ENCODE measurements at regions not wholly inside any gene's neighbourhood (a gene's known extent, or its start where the extent isn't known, plus 50 kb on each side); places are given as distances from the start of the nearest gene placed in this dataset.

DNA sequence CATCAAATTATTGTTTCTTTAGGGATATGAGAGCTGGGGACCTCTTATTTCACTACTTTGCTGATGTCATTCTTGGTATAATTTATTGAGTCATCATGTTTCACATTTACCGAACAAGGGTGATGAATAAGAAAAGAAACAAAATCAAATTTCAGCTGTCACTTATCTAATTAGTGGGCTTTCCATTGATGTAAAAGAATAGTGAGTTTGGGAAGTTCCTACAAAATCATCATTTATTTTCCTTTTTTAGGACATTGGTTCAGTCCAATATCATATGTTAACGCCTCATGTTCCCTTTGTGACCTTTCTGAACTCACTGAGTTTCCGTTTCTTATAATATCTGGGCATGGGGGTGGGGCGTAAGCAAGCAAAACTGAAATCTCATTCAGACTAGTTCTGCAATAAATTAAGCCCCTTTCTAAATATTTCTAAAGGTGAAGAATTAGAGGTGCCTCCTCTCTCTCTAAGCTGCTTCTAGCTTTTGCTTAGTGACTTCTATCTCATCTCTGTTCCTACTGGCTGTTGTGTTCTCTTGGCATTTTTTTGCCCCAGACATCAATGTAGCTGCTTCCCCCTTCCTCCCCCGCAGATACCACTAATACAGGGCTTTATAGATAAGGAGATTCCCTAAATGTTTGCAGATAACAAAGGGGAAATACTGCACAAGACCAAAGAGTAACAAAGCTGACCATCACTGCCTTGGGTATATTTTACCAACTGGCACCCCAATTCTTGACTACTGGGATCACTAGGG, 238.0 kb upstream of the CTNNB1 start:
- Histone ChIP-seq H3K9me3 (ENCODE audit: control insufficient read depth in 4 of 4, insufficient read depth in 3 of 4, low read length in 3 of 4) (peaks cover 0 to 3% (median 0%) of the 10 kb centered on the region in 4 donors), H3K9ac (ENCODE audit: insufficient read depth in 1 of 2, low read length in 2 of 2) (no peak overlapping the region), H3K36me3 (ENCODE audit: control insufficient read depth in 4 of 4, insufficient read depth in 4 of 4, low read length in 4 of 4) (no peaks in the 10 kb centered on the region), H3K4me1 (ENCODE audit: control insufficient read depth in 5 of 5, insufficient read depth in 5 of 5, low read length in 5 of 5) (no peaks in the 10 kb centered on the region), H3K27ac (ENCODE audit: low read depth in 1 of 2, low read length in 1 of 2) (no peak overlapping the region), H3K4me3 (no peak overlapping the region), H3K27me3 (ENCODE audit: control insufficient read depth in 3 of 3, insufficient read depth in 3 of 3, low read length in 2 of 3) (no peaks in the 10 kb centered on the region)
- TF ChIP-seq, protein P1, sequence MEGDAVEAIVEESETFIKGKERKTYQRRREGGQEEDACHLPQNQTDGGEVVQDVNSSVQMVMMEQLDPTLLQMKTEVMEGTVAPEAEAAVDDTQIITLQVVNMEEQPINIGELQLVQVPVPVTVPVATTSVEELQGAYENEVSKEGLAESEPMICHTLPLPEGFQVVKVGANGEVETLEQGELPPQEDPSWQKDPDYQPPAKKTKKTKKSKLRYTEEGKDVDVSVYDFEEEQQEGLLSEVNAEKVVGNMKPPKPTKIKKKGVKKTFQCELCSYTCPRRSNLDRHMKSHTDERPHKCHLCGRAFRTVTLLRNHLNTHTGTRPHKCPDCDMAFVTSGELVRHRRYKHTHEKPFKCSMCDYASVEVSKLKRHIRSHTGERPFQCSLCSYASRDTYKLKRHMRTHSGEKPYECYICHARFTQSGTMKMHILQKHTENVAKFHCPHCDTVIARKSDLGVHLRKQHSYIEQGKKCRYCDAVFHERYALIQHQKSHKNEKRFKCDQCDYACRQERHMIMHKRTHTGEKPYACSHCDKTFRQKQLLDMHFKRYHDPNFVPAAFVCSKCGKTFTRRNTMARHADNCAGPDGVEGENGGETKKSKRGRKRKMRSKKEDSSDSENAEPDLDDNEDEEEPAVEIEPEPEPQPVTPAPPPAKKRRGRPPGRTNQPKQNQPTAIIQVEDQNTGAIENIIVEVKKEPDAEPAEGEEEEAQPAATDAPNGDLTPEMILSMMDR (IDR thresholded peaks at IDR 0.05; ENCODE audit: control extremely low read depth, extremely low read depth): no peak
- no peak for ATAC-seq (ENCODE audit: insufficient read depth, low FRiP score)
- 81 to 85% methylated on average over 5 of the region's 5 CpGs for WGBS, 2 donors
- no peak for DNase-seq

DNA sequence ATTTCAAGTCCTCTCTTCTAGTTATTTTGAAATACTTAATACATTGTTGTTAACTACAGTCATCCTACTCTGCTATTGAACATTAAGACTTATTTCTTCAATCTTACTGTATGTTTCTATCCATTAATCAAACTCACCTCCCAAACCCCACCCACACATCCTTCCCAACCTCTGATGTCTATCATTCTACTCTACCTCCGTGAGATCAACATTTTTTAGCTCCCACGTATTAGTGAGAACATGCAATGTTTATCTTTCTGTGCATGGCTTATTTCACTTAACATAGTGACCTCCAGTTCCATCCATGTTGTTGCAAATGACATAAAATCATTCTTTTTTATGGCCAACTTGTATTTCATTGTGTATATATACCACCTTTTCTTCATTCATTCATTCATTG, 236.6 kb upstream of the CTNNB1 start:
- TF ChIP-seq, protein P1 (IDR thresholded peaks at IDR 0.05; ENCODE audit: control extremely low read depth, extremely low read depth): no peak
- WGBS, 2 donors: 70 to 77% methylated on average over 2 of the region's 2 CpGs
- no peak for DNase-seq

DNA sequence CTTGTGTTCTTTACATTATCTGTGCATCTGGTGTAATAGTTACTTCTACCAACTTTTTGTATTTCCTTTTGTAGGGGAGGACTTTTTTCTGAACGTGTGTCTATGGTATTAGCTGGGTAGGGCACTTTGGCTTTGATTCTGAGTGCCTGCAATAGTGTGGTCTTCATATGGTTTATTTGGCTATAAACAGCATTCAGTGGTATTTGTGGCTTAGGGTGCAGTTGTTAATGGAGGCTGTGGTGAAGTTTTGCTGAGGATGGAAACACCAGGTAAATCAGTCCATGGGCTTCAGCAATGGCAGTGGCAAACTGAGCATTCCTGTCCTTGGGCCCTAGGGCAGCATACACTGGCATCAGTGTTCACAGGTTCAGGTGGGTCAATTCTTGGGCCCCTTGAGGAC, 230.6 kb upstream of the CTNNB1 start:
- peaks cover 7 to 22% (median 10%) of the 10 kb centered on the region in 5 donors for H3K4me1 ChIP-seq (ENCODE audit: control insufficient read depth in 5 of 5, insufficient read depth in 5 of 5, low read length in 5 of 5)
- no peak overlapping the region for H3K27ac ChIP-seq (ENCODE audit: low read depth in 1 of 2, low read length in 1 of 2)
- no peak for ATAC-seq (ENCODE audit: insufficient read depth, low FRiP score)
- H3K36me3 ChIP-seq (ENCODE audit: control insufficient read depth in 4 of 4, insufficient read depth in 4 of 4, low read length in 4 of 4): no peaks in the 10 kb centered on the region
- H3K9ac ChIP-seq (ENCODE audit: insufficient read depth in 1 of 2, low read length in 2 of 2): no peak overlapping the region
- H3K4me3 ChIP-seq: no peak overlapping the region
- TF ChIP-seq, protein P1 (IDR thresholded peaks at IDR 0.05; ENCODE audit: control extremely low read depth, extremely low read depth): no peak
- WGBS, 2 donors: 73 to 80% methylated on average over 1 of the region's 1 CpG
- no peak for DNase-seq
- no peaks in the 10 kb centered on the region for H3K9me3 ChIP-seq (ENCODE audit: control insufficient read depth in 4 of 4, insufficient read depth in 3 of 4, low read length in 3 of 4)
- H3K27me3 ChIP-seq (ENCODE audit: control insufficient read depth in 3 of 3, insufficient read depth in 3 of 3, low read length in 2 of 3): no peaks in the 10 kb centered on the region

More for the DNA sequence above, 236.6 kb upstream of the CTNNB1 start:
- Histone ChIP-seq H3K9me3 (ENCODE audit: control insufficient read depth in 4 of 4, insufficient read depth in 3 of 4, low read length in 3 of 4) (peaks cover 0 to 3% (median 0%) of the 10 kb centered on the region in 4 donors), H3K9ac (ENCODE audit: insufficient read depth in 1 of 2, low read length in 2 of 2) (no peak overlapping the region), H3K27me3 (ENCODE audit: control insufficient read depth in 3 of 3, insufficient read depth in 3 of 3, low read length in 2 of 3) (no peaks in the 10 kb centered on the region), H3K4me1 (ENCODE audit: control insufficient read depth in 5 of 5, insufficient read depth in 5 of 5, low read length in 5 of 5) (no peaks in the 10 kb centered on the region), H3K36me3 (ENCODE audit: control insufficient read depth in 4 of 4, insufficient read depth in 4 of 4, low read length in 4 of 4) (no peaks in the 10 kb centered on the region), H3K27ac (ENCODE audit: low read depth in 1 of 2, low read length in 1 of 2) (no peak overlapping the region), H3K4me3 (no peak overlapping the region)
- no peak for ATAC-seq (ENCODE audit: insufficient read depth, low FRiP score)

Data from lung (tissue), 11 donors.